ENCODE measurements at regions not wholly inside any gene's neighbourhood (a gene's known extent, or its start where the extent isn't known, plus 50 kb on each side); places are given as distances from the start of the nearest gene placed in this dataset.

DNA sequence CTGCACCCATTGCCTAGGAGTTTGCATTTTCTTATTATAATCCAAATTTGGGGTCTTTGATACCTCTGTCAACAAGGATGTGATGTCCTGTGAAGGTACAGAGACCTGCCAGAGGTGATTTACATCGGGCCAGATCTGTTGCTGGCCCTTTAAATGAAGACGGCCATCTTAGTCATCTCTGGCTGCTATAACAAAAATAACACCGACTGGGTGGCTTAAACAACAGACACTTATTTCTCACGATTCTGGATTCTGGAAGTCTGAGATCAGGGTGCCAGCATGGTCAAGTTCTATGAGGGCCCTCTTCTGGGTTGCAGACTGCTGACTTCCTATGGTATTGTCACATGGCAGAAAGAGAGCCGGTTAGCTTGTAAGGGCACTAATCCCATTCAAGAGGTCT is 75.7 kb downstream of the F11 start (continued):
- TF ChIP-seq, protein P1, sequence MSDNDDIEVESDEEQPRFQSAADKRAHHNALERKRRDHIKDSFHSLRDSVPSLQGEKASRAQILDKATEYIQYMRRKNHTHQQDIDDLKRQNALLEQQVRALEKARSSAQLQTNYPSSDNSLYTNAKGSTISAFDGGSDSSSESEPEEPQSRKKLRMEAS (IDR thresholded peaks at IDR 0.05) = no peak

All from HCT116 (cell line).